ENCODE measurements at regions not wholly inside any gene's neighbourhood (a gene's known extent, or its start where the extent isn't known, plus 50 kb on each side); places are given as distances from the start of the nearest gene placed in this dataset.

- ChIA-PET RAD21 (ENCODE audit: low non-redundant PET in 1 of 2, low total read pairs in 2 of 2, uncharacterized antibody in 2 of 2, unreplicated experiment in 2 of 2) (interaction anchor here in 1 of 2 experiments (1.4 kb wide), 1 partner anchor 532 kb away, joined by 4 read pairs; no protein-coding TSS in a partner anchor), CTCF (interaction anchor here (0.8 to 2.0 kb wide), 8 partner anchors 143 to 686 kb away, joined by 3 to 17 read pairs (median 4); no protein-coding TSS in a partner anchor), POLR2A (no interaction called here)
- DNase-seq (ENCODE audit: low read depth, low spot score) = no peak
- BruUV-seq (replicated peaks) = no TSS peak
- Histone ChIP-seq H3K4me3 (replicated peaks in 1 of 2; ENCODE audit: low read depth in 1 of 2, low read length in 2 of 2) (no peak overlapping the region), H3K4me1 (ENCODE audit: control insufficient read depth in 1 of 2, insufficient read depth in 2 of 2, low read length in 2 of 2) (no peaks in the 10 kb centered on the region), H3K27ac (ENCODE audit: low read depth, low read length) (no peak overlapping the region), H3K36me3 (ENCODE audit: control insufficient read depth in 1 of 2, insufficient read depth in 2 of 2, low read length in 2 of 2) (no peaks in the 10 kb centered on the region), H2AFZ (ENCODE audit: low read depth, low read length, poor library complexity, severe bottlenecking) (no peak overlapping the region), H4K20me1 (ENCODE audit: insufficient read depth) (no peaks in the 10 kb centered on the region), H3K27me3 (ENCODE audit: insufficient read depth, low read length) (peaks cover 20% of the 10 kb centered on the region), H3K79me2 (ENCODE audit: insufficient read depth, low read length) (no peaks in the 10 kb centered on the region), H3K4me2 (ENCODE audit: low read length) (no peak overlapping the region), H3K9ac (ENCODE audit: low read length) (no peak overlapping the region), H3K9me3 (ENCODE audit: control insufficient read depth in 1 of 2, insufficient read depth in 1 of 2, low read depth in 1 of 2, low read length in 2 of 2) (no peaks in the 10 kb centered on the region), H3K9me2 (ENCODE audit: insufficient read depth) (no peaks in the 10 kb centered on the region)
- TF ChIP-seq ZFX (IDR thresholded peaks at IDR 0.05) (no peak), CTCF (IDR thresholded peaks at IDR 0.05 in 2 of 3, conservative IDR thresholded peaks at IDR 0.05 in 1 of 3; ENCODE audit: borderline replicate concordance in 1 of 3, insufficient read depth in 1 of 3, low read depth in 2 of 3, low read length in 2 of 3) (no peak), EZH2 (IDR thresholded peaks at IDR 0.05) (no peak), FOSL1 (IDR thresholded peaks at IDR 0.05; ENCODE audit: low read depth) (no peak), SRF (IDR thresholded peaks at IDR 0.05; ENCODE audit: low read depth) (no peak), RAD21 (IDR thresholded peaks at IDR 0.05; ENCODE audit: low read depth) (no peak), MAX (IDR thresholded peaks at IDR 0.05) (no peak), POLR2AphosphoS5 (IDR thresholded peaks at IDR 0.05; ENCODE audit: low read depth, low read length) (no peak), TCF7L2 (IDR thresholded peaks at IDR 0.05; ENCODE audit: borderline replicate concordance, extremely low read depth, insufficient read depth, insufficient read length) (no peak), EGR1 (IDR thresholded peaks at IDR 0.05; ENCODE audit: low read depth) (no peak), POLR2A (IDR thresholded peaks at IDR 0.05; ENCODE audit: borderline replicate concordance, extremely low read depth, insufficient read depth, insufficient read length) (no peak), CEBPB (IDR thresholded peaks at IDR 0.05; ENCODE audit: low read depth) (no peak), YY1 (IDR thresholded peaks at IDR 0.05; ENCODE audit: extremely low read depth, insufficient replicate concordance, low read depth, low read length) (no peak), CBX3 (IDR thresholded peaks at IDR 0.05; ENCODE audit: low read depth) (no peak), ZNF274 (IDR thresholded peaks at IDR 0.05; ENCODE audit: low read depth, low read length) (no peak), ELF1 (IDR thresholded peaks at IDR 0.05; ENCODE audit: borderline replicate concordance, low read depth) (no peak)
- TF ChIP-seq, protein P1, sequence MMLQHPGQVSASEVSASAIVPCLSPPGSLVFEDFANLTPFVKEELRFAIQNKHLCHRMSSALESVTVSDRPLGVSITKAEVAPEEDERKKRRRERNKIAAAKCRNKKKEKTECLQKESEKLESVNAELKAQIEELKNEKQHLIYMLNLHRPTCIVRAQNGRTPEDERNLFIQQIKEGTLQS (IDR thresholded peaks at IDR 0.05) = no peak
- TF ChIP-seq, protein P2, sequence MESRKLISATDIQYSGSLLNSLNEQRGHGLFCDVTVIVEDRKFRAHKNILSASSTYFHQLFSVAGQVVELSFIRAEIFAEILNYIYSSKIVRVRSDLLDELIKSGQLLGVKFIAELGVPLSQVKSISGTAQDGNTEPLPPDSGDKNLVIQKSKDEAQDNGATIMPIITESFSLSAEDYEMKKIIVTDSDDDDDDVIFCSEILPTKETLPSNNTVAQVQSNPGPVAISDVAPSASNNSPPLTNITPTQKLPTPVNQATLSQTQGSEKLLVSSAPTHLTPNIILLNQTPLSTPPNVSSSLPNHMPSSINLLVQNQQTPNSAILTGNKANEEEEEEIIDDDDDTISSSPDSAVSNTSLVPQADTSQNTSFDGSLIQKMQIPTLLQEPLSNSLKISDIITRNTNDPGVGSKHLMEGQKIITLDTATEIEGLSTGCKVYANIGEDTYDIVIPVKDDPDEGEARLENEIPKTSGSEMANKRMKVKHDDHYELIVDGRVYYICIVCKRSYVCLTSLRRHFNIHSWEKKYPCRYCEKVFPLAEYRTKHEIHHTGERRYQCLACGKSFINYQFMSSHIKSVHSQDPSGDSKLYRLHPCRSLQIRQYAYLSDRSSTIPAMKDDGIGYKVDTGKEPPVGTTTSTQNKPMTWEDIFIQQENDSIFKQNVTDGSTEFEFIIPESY (IDR thresholded peaks at IDR 0.05; ENCODE audit: extremely low read depth, insufficient replicate concordance, low read length) = no peak
- intact Hi-C loops (cut with micrococcal nuclease) = loop anchor here (1.0 to 5.0 kb wide), 2 partner anchors 435 to 531 kb away; no protein-coding TSS in a partner anchor
- no peak for ATAC-seq
Observed at GRCh38 chr1:63005812-63006211, 221.9 kb downstream of the ATG4C start.
